NCI-H526 (cell line): ENCODE measurements at regions not wholly inside any gene's neighbourhood (a gene's known extent, or its start where the extent isn't known, plus 50 kb on each side); places are given as distances from the start of the nearest gene placed in this dataset.

Experiments
- DNase-seq, 2 experiments: peaks; one replicate each; lab custom pipeline; 2025; lab: John Stamatoyannopoulos, UW

- DNase-seq, result no peak
Measured at GRCh38 chr11:19472679-19473078, 231.9 kb upstream of the E2F8 start.

- no peak for DNase-seq
Measured at GRCh38 chr11:19467904-19468303, 227.2 kb upstream of the E2F8 start.

- no peak for DNase-seq
Measured at GRCh38 chr11:19466314-19466713, 225.6 kb upstream of the E2F8 start.

GRCh38 chr11:19463976-19464375, 223.2 kb upstream of the E2F8 start:
- DNase-seq, result no peak

GRCh38 chr11:19460718-19461405, 220.1 kb upstream of the E2F8 start:
- DNase-seq, result no peak

- no peak for DNase-seq
Measured at GRCh38 chr11:19459240-19459639, 218.5 kb upstream of the E2F8 start.

GRCh38 chr11:19458721-19459120, 218.0 kb upstream of the E2F8 start:
- DNase-seq, result no peak

- DNase-seq, result no peak
Measured at GRCh38 chr11:19458231-19458630, 217.5 kb upstream of the E2F8 start.

- no peak for DNase-seq
Measured at GRCh38 chr11:19455731-19456130, 215.0 kb upstream of the E2F8 start.

- no peak for DNase-seq
Measured at GRCh38 chr11:19453651-19454257, 213.0 kb upstream of the E2F8 start.

- DNase-seq, result no peak
Measured at GRCh38 chr11:19451609-19452008, 210.9 kb upstream of the E2F8 start.

- no peak for DNase-seq
Measured at GRCh38 chr11:19450282-19450681, 209.5 kb upstream of the E2F8 start.

GRCh38 chr11:19448651-19449050, 207.9 kb upstream of the E2F8 start:
- no peak for DNase-seq

GRCh38 chr11:19447150-19447566, 206.4 kb upstream of the E2F8 start:
- DNase-seq, result no peak

GRCh38 chr11:19445771-19446170, 205.0 kb upstream of the E2F8 start:
- no peak for DNase-seq

GRCh38 chr11:19444231-19444630, 203.5 kb upstream of the E2F8 start:
- DNase-seq, result no peak

- no peak for DNase-seq
Measured at GRCh38 chr11:19442554-19442910, 201.8 kb upstream of the E2F8 start.

GRCh38 chr11:19441752-19442553, 201.2 kb upstream of the E2F8 start:
- no peak for DNase-seq

- DNase-seq, result no peak
Measured at GRCh38 chr11:19441288-19441687, 200.5 kb upstream of the E2F8 start.

- no peak for DNase-seq
Measured at GRCh38 chr11:19437760-19438159, 197.0 kb upstream of the E2F8 start.

GRCh38 chr11:19436932-19437331, 196.2 kb upstream of the E2F8 start:
- no peak for DNase-seq

- no peak for DNase-seq
Measured at GRCh38 chr11:19435306-19435989, 194.7 kb upstream of the E2F8 start.

- no peak for DNase-seq
Measured at GRCh38 chr11:19433791-19434190, 193.0 kb upstream of the E2F8 start.
